HEK293 (cell line): ENCODE measurements at regions not wholly inside any gene's neighbourhood (a gene's known extent, or its start where the extent isn't known, plus 50 kb on each side); places are given as distances from the start of the nearest gene placed in this dataset.
"Not testable (repeated sequence)": the region's sequence is repeated elsewhere in the genome, so short reads cannot be mapped to it uniquely, and the experiment has no call there.

Experiments
- EGR2 ChIP-seq: fragments of 450-650 bp; formaldehyde crosslinking; IDR thresholded peaks from 2 replicates; pipeline ENCODE4 v1.5.1; 2016; ENCODE audit warnings: low read depth, missing biosample characterization, missing genetic modification characterization
- ZEB2 ChIP-seq: fragments of 450-650 bp; formaldehyde crosslinking; IDR thresholded peaks from 2 replicates; pipeline ENCODE4 v1.5.1; 2016; ENCODE audit warnings: missing biosample characterization, missing genetic modification characterization
- ZNF501 ChIP-seq: fragments of 450-650 bp; formaldehyde crosslinking; IDR thresholded peaks from 2 replicates; pipeline ENCODE4 v1.5.1; 2016; ENCODE audit warnings: missing biosample characterization, missing genetic modification characterization

- not testable (repeated sequence) for TF ChIP-seq ZEB2, ZNF501, EGR2 (tag by site-specific recombination)
These were observed 51.1 kb upstream of the BNC1 start for GRCh38 chr15:83335542-83335941.
